Left renal cortex interstitium (tissue), 4 donors: ENCODE measurements at regions not wholly inside any gene's neighbourhood (a gene's known extent, or its start where the extent isn't known, plus 50 kb on each side); places are given as distances from the start of the nearest gene placed in this dataset.
"Not testable (repeated sequence)": the region's sequence is repeated elsewhere in the genome, so short reads cannot be mapped to it uniquely, and the experiment has no call there.

Source experiments
- DNase-seq, 4 donors: peaks; one replicate each; pipeline ENCODE4 v3.0.0-alpha.2; 2013; ENCODE audit warnings: low read depth in 4 of 4, low spot score in 2 of 4, missing footprints in 1 of 4

- DNase-seq = peak in 2 of 4 donors; percentile 37 to 52
These were observed 177.1 kb downstream of the RNF144A start for GRCh38 chr2:7094231-7094741.

GRCh38 chr2:7096726-7097352 is 179.6 kb downstream of the RNF144A start:
- no peak for DNase-seq

GRCh38 chr2:7097353-7097895 is 180.2 kb downstream of the RNF144A start:
- peak; percentile 44 to 73 (median 62) for DNase-seq

GRCh38 chr2:7098816-7099215 is 181.6 kb downstream of the RNF144A start:
- DNase-seq = no peak

- DNase-seq = not testable (repeated sequence)
These were observed 182.5 kb downstream of the RNF144A start for GRCh38 chr2:7099687-7100086.

- DNase-seq = no peak
These were observed 185.6 kb downstream of the RNF144A start for GRCh38 chr2:7102826-7103225.

- no peak for DNase-seq
These were observed 191.8 kb downstream of the RNF144A start for GRCh38 chr2:7108792-7109532.

GRCh38 chr2:7109533-7109885 is 192.3 kb downstream of the RNF144A start:
- peak in 1 of 4 donors; percentile 40 for DNase-seq

- DNase-seq = no peak
These were observed 194.4 kb downstream of the RNF144A start for GRCh38 chr2:7111626-7112025.

- DNase-seq = no peak
These were observed 198.2 kb downstream of the RNF144A start for GRCh38 chr2:7115364-7115763.

- DNase-seq = no peak
These were observed 198.7 kb downstream of the RNF144A start for GRCh38 chr2:7115906-7116305.

GRCh38 chr2:7116511-7116910 is 199.3 kb downstream of the RNF144A start:
- no peak for DNase-seq

GRCh38 chr2:7117076-7117475 is 199.9 kb downstream of the RNF144A start:
- no peak for DNase-seq

- no peak for DNase-seq
These were observed 201.5 kb downstream of the RNF144A start for GRCh38 chr2:7118606-7119131.

GRCh38 chr2:7119132-7119835 is 202.1 kb downstream of the RNF144A start:
- no peak for DNase-seq

GRCh38 chr2:7121851-7122250 is 204.6 kb downstream of the RNF144A start:
- no peak for DNase-seq

GRCh38 chr2:7127156-7127555 is 209.9 kb downstream of the RNF144A start:
- DNase-seq = no peak

- no peak for DNase-seq
These were observed 210.5 kb downstream of the RNF144A start for GRCh38 chr2:7127687-7128086.

- no peak for DNase-seq
These were observed 214.0 kb downstream of the RNF144A start for GRCh38 chr2:7131261-7131660.

GRCh38 chr2:7132753-7133152 is 215.5 kb downstream of the RNF144A start:
- no peak for DNase-seq

- DNase-seq = no peak
These were observed 216.3 kb downstream of the RNF144A start for GRCh38 chr2:7133521-7133920.
